ENCODE measurements at regions not wholly inside any gene's neighbourhood (a gene's known extent, or its start where the extent isn't known, plus 50 kb on each side); places are given as distances from the start of the nearest gene placed in this dataset.

- TF ChIP-seq, protein P1, sequence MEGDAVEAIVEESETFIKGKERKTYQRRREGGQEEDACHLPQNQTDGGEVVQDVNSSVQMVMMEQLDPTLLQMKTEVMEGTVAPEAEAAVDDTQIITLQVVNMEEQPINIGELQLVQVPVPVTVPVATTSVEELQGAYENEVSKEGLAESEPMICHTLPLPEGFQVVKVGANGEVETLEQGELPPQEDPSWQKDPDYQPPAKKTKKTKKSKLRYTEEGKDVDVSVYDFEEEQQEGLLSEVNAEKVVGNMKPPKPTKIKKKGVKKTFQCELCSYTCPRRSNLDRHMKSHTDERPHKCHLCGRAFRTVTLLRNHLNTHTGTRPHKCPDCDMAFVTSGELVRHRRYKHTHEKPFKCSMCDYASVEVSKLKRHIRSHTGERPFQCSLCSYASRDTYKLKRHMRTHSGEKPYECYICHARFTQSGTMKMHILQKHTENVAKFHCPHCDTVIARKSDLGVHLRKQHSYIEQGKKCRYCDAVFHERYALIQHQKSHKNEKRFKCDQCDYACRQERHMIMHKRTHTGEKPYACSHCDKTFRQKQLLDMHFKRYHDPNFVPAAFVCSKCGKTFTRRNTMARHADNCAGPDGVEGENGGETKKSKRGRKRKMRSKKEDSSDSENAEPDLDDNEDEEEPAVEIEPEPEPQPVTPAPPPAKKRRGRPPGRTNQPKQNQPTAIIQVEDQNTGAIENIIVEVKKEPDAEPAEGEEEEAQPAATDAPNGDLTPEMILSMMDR (IDR thresholded peaks at IDR 0.05; ENCODE audit: insufficient read depth, missing control alignments): no peak
- DNase-seq (ENCODE audit: insufficient read length, low spot score) (no peak), FAIRE-seq (no peak)
These were observed 169.7 kb upstream of the APCDD1 start for GRCh38 chr18:10284540-10285282.

DNA sequence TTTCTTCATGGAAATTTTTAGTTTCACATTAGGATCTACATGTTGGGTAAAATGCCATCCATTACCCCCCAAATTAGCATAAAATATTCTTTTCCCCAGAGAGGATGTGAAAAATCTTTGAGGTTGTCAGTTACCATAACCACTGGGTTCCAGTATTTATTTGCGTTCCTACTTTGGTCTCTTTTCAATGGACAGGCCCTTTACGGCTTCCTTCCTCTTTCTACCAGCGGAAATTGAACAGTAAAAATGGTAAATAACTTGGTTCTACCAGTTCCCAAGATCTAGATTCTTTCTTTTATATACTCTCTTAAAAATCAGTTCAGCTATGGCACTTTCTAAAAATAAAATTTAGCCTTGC is 169.2 kb upstream of the APCDD1 start:
- TF ChIP-seq, protein P1 (IDR thresholded peaks at IDR 0.05; ENCODE audit: insufficient read depth, missing control alignments): no peak
- DNase-seq (ENCODE audit: insufficient read length, low spot score) (no peak), FAIRE-seq (no peak)

GRCh38 chr18:10286580-10287150 is 167.8 kb upstream of the APCDD1 start:
- TF ChIP-seq, protein P1 (IDR thresholded peaks at IDR 0.05; ENCODE audit: insufficient read depth, missing control alignments): no peak
- FAIRE-seq: no peak
- DNase-seq (ENCODE audit: insufficient read length, low spot score): no peak

DNA sequence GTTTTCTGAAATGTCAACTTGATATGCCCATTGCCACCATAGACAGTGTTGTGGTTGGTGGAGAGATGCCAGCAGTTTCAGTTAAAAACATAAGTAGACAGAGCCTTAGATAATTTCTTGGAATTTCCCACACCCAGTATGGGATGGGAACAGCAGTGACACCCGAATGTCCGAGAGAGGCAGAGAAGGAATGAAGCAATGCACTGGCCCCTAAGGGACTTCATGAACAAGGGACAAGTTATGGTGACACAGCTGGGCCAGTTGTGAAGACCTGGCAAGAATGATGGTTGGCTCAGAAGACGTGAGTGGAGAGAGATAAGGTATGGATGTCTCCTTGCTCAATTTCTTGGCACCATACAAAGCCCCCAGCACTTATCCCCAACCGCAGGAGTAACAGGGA is 165.2 kb upstream of the APCDD1 start:
- TF ChIP-seq, protein P1 (IDR thresholded peaks at IDR 0.05; ENCODE audit: insufficient read depth, missing control alignments): no peak

DNA sequence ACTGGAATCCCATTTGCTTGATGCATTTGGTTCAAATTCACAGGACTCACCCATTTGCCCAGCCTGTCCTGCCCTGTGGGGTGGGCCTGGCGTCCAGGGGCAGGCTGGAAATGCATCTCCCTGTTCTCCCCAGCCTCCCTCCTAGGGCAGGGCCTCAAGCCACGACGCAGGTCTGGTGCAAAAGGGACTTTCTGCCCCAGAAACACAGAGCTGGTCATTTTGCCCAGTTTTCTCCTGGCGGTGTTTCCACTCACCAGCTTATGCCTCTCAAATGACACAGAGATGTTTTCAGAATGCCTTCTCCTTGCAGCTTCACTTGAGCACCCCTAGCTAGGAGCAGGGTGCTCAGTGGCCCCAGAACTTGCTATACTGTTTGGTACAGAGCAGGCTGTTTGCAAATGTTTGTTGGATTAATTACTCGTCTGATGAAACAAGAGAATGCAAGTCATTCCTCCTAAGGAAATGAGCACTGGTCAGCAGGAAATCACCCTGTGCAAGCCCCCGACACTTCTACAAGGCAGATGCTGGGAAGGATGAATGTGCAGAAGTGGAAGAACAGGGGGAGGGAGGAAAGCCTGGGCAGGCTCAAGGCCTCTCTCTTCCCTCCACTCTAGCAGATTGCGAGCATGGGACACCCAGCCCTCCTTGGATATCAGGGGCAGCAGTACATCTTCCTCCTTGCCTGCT is 164.3 kb upstream of the APCDD1 start:
- DNase-seq (ENCODE audit: insufficient read length, low spot score) (no peak), FAIRE-seq (no peak)
- TF ChIP-seq, protein P1 (IDR thresholded peaks at IDR 0.05; ENCODE audit: insufficient read depth, missing control alignments): no peak

More for the DNA sequence above, 165.2 kb upstream of the APCDD1 start:
- DNase-seq (ENCODE audit: insufficient read length, low spot score) (no peak), FAIRE-seq (no peak)

DNA sequence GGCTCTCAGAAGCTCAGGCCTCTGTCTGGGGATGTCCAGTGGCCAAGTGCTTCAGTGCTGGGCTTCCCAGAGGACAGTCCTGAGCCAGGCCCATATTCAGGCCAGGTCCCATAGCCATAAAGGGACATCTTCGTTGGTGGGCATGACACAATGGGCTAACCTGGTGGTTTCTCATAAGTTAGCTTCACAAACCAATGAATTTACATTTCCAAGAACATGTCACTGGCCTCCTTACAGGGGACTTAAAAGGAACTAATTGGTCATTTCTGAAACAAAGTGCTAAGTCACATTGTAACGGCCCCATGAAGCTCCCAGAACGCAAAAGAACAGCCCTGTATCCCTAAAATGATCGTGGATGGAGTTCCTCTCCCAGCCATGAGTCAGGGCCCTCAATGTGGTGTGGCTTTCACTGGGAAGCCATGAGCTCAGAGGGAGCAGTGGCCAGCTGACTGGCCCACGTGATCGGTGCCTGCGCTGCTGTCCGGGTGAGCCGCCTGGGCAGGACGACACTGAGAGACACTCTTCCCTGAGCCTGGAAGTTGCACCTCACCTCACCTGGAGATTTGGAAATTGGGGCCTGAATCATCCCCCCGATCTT is 163.7 kb upstream of the APCDD1 start:
- no peak for FAIRE-seq
- DNase-seq (ENCODE audit: insufficient read length, low spot score): no peak
- TF ChIP-seq, protein P1 (IDR thresholded peaks at IDR 0.05; ENCODE audit: insufficient read depth, missing control alignments): no peak

Measured in D721Med (cell line).